ENCODE measurements at regions not wholly inside any gene's neighbourhood (a gene's known extent, or its start where the extent isn't known, plus 50 kb on each side); places are given as distances from the start of the nearest gene placed in this dataset.

DNA sequence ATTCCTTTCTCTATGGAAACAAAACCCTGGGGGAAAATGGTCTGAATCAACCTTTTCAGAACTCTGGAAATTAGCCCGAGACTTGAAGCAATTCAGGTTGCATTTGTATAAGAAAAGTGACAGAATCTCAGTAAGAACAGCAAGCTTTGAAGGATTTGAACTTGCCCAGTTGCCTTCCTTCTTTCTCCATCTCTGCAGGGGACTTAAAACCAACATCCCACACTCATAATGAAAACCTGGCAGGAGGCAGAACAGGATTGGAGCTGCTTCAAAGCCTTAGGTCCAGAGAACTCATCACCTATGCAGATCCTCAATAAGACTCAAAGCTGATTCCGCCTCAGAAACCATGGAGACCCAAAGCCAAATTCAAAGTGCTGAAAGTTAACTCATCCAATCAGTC lies 790.5 kb upstream of the ID2 start:
- no peak for DNase-seq (ENCODE audit: low spot score)

DNA sequence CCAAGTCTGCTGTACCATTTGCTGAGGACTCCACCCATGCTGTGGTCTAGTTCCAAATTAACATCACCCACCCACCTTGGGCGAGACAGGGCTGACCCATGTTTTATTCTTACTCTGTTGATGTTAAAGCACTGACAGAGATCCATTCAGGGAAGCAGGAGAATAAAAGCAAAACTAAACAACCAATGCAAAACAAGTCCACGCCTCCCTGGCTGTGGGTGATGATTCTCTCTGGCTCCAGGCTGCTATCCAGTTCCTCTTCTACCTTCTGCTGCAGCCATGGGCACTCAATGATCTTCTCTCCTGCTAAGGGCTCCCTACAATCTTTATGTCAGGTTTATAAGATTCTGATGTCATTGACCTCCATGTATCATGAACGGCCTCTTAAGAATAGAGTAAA lies 786.6 kb upstream of the ID2 start:
- DNase-seq (ENCODE audit: low spot score), result no peak

GRCh38 chr2:7896940-7897487 lies 784.8 kb upstream of the ID2 start:
- DNase-seq (ENCODE audit: low spot score), result no peak

DNA sequence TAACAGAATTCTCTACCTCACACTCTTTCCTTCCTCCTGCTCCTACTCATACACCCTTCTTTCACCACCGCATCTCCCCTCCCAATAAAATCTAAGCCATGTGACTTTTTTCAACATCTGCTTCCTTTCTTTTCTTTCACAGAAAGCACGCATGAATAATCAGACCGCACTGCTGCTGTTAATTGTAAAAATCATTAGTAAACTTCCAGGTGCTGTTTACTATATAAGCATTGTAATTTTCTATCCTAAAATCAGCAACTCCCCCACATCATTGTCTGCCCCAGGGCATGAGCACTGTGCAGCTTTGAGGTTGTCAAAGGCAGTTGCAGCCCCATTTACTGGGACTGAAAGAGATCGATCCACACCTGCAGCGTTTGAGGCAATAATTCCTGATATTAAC lies 782.6 kb upstream of the ID2 start:
- no peak for DNase-seq (ENCODE audit: low spot score)

GRCh38 chr2:7899923-7900322 lies 781.9 kb upstream of the ID2 start:
- DNase-seq (ENCODE audit: low spot score), result no peak

GRCh38 chr2:7900593-7900992 lies 781.3 kb upstream of the ID2 start:
- no peak for DNase-seq (ENCODE audit: low spot score)

DNA sequence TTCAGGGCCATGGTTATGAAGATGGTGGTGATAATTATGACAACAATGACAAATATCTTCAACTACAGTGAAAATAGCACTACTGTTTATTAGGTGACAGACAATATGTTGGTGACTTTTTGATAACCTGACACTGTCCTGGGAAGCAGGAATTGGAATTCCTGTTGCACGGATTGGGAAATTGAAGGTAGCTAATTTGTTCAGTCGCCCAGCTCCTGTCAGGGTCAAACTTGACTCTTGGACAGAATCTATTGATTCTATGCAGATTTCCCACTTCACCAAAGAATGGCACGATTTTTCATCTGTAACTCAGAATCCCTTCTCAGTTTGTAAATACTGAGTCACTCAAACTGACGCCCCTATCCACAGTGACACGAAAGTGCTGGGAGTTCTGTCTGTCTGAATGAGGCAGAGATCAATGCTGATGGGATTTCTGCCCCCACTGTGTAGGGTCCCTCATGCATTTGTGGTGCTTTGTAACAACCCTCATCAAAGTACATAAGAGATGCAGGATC lies 779.5 kb upstream of the ID2 start:
- no peak for DNase-seq (ENCODE audit: low spot score)

DNA sequence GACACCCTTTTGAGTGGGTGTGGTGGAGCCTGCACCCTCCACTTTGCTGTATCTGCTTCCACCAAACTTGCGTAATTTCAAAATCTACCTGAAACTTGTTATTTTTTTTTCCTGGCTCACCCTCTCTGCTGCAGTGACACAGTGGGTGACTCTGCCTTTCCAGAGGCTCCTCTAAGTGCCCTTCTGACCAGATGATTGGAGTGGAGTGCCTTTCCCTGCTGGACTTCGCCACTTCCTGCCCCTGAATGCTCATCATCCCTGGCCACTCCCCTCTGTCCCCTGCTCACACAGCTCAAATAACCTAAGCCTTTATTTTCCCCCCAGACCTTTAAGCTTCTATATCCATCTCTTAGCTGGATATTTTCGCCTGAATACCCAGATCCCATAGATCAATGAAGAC lies 777.5 kb upstream of the ID2 start:
- no peak for DNase-seq (ENCODE audit: low spot score)

DNA sequence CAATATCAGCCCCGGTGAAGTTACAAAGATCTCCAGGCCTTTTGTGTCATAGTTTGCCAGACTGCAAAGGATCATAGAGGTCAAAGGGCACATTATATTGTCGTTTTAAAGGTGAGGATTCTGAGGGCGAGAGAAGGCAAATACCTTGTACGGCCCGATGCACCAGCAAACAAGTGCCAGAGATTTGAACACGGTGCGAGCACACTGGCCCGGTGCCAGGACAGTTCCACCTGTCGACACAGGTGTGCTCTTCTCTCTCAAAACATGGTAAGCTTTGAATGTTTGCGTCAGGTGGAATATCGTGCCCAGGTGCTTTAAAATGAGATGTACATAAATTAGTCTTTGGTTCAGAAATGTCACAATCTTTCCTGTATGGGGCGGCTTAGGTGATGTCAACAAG lies 776.1 kb upstream of the ID2 start:
- DNase-seq (ENCODE audit: low spot score), result no peak

GRCh38 chr2:7906431-7906830 lies 775.4 kb upstream of the ID2 start:
- DNase-seq (ENCODE audit: low spot score), result no peak

DNA sequence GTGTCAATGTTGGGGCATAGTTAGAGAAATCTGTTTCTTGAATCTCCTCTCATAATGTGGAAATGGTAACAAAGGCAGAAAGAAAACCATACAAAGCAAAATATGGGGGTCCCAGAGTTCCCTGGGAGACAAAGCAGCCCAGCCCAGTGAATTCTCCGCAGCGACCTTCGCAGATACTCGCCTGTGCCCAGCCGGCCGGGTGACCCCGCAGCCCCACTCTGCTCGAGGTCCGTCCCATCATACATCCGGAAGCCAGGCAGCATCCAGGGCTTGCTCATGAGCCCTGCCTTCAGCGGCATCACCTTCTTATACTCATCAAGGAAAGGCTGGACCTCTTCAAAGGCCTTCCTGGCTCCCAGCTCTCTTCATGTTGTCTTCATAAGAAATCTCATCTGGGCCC lies 774.8 kb upstream of the ID2 start:
- DNase-seq (ENCODE audit: low spot score), result no peak

GRCh38 chr2:7910752-7911151 lies 771.1 kb upstream of the ID2 start:
- no peak for DNase-seq (ENCODE audit: low spot score)

GRCh38 chr2:7911196-7911595 lies 770.7 kb upstream of the ID2 start:
- no peak for DNase-seq (ENCODE audit: low spot score)

GRCh38 chr2:7913974-7914373 lies 767.9 kb upstream of the ID2 start:
- DNase-seq (ENCODE audit: low spot score), result no peak

DNA sequence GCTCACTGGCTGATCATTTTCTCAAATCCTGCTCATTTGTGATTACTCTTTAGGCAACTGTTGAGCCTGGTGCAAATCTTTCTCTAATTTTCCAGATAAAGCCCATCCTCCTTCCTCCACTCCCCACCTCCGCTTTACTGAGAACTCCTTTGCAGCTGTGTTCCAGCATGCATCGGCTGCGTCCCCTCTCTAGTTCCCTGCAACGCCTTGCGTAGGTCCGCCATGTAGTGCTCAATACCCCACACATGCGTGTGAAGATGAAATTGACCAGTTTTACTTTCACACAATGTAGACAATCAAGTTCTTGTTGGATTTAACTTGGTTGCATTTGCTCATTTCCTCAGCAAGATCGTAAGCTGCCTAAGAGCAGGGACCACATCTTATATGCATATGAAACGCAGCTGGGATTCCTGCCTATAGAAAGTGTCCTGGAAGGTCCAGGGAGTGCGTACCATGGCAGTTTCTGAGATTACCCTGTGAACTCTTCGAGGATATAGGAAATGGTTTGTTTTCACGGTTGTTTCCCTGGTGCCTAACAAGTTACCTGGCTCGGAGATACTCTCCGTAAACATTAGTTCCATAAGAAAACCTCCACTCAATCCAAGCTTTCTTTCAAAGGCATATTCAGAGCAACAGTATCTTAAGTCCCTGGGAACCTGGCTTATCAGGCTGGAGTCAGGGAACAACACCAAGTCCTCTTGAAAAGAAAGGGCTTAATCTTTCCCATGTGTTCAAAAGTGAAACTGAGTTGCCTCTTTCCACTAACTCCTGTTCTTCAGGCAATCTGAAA lies 766.4 kb upstream of the ID2 start:
- DNase-seq (ENCODE audit: low spot score), result no peak

GRCh38 chr2:7916670-7917069 lies 765.2 kb upstream of the ID2 start:
- DNase-seq (ENCODE audit: low spot score), result no peak

DNA sequence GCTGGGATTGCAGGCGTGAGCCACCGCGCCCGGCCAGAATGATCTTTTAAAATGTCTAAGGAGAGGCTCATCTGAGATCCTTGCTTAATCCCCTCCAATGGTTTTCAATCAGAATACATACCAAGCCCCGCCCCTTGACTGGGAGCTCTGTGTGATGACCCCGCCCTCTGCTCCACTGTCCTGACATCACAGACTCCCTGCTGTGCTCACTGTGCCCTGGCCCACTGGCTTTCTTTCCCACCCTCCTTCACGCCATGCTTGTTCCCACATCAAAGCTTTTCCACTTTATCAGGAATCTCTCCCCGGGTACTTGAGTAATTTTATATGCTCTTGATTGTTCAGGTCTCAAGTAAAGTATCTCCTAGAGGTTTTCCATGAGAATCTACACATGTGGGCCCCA lies 762.3 kb upstream of the ID2 start:
- no peak for DNase-seq (ENCODE audit: low spot score)

- DNase-seq (ENCODE audit: low spot score), result no peak
These were observed 757.7 kb upstream of the ID2 start for GRCh38 chr2:7924023-7924762.

- DNase-seq (ENCODE audit: low spot score), result no peak
These were observed 756.4 kb upstream of the ID2 start for GRCh38 chr2:7925506-7925905.

DNA sequence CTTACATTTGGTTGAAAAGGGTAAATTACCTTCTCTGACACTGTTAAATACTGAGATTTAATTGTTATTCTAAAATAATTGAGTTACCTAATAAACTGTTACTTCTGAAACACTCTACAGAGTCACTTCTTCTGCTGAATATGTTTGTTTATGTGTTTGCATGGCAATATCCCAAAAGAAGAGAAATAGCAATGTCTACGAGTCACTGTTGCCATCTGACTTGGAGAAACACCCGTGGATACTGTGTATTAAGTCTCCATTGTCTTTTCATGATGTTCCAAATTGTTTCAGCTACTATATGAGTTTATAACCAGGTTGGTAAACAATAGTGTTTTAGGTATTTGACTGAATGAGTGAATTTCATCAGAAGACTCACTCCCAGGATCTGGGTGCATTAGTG lies 754.2 kb upstream of the ID2 start:
- no peak for DNase-seq (ENCODE audit: low spot score)

GRCh38 chr2:7929281-7929680 lies 752.6 kb upstream of the ID2 start:
- DNase-seq (ENCODE audit: low spot score), result no peak

- DNase-seq (ENCODE audit: low spot score), result no peak
These were observed 750.8 kb upstream of the ID2 start for GRCh38 chr2:7930800-7931635.
